NT2/D1 (cell line): ENCODE measurements at regions not wholly inside any gene's neighbourhood (a gene's known extent, or its start where the extent isn't known, plus 50 kb on each side); places are given as distances from the start of the nearest gene placed in this dataset.

Experiments
- DNase-seq: peaks from one replicate; pipeline ENCODE4 v3.0.0-alpha.2; 2011; ENCODE audit warnings: low read depth, low spot score
- H3K27me3 ChIP-seq: 2 replicates; pipeline ENCODE4 v1.6.0; 2011; ENCODE audit warnings: mild to moderate bottlenecking; ENCODE audit not compliant: insufficient read length, insufficient read depth
- H3K36me3 ChIP-seq: 2 replicates; pipeline ENCODE4 v1.6.1; 2011; ENCODE audit warnings: mild to moderate bottlenecking, low read length, mixed read lengths; ENCODE audit not compliant: insufficient read depth, insufficient read length
- H3K4me1 ChIP-seq: 2 replicates; pipeline ENCODE4 v1.5.1; 2011; ENCODE audit not compliant: insufficient read depth, insufficient read length
- H3K4me3 ChIP-seq: 2 replicates; pipeline ENCODE4 v1.5.1; 2011; ENCODE audit warnings: low read depth; ENCODE audit not compliant: insufficient read length
- H3K9ac ChIP-seq: 2 replicates; pipeline ENCODE4 v1.6.0; 2011; ENCODE audit warnings: low read depth; ENCODE audit not compliant: insufficient read length
- H3K9me3 ChIP-seq: 2 replicates; pipeline ENCODE4 v1.5.1; 2011; ENCODE audit warnings: mild to moderate bottlenecking, low read length; ENCODE audit not compliant: insufficient read depth
- SUZ12 ChIP-seq: IDR thresholded peaks from 2 replicates; pipeline ENCODE4 v1.6.1; 2011; ENCODE audit not compliant: insufficient read length, insufficient read depth; ENCODE audit errors: extremely low read depth
- YY1 ChIP-seq: IDR thresholded peaks from 2 replicates; pipeline ENCODE4 v1.6.1; 2011; ENCODE audit not compliant: insufficient read length, insufficient read depth
- ZNF274 ChIP-seq: IDR thresholded peaks from 2 replicates; pipeline ENCODE4 v1.6.1; 2011; ENCODE audit warnings: mild to moderate bottlenecking, low read depth, low read length

- Histone ChIP-seq H3K4me1 (no peaks in the 10 kb centered on the region), H3K9ac (no peak overlapping the region)
Measured at GRCh38 chr5:128826275-128826674, 139.0 kb upstream of the SLC27A6 start.

GRCh38 chr5:128836571-128836970, 128.7 kb upstream of the SLC27A6 start:
- no peaks in the 10 kb centered on the region for H3K4me1 ChIP-seq
- no peaks in the 10 kb centered on the region for H3K36me3 ChIP-seq
- TF ChIP-seq ZNF274: no peak
- no peak for TF ChIP-seq YY1
- TF ChIP-seq SUZ12: no peak
- H3K4me3 ChIP-seq: no peak overlapping the region
- DNase-seq: no peak
- H3K9ac ChIP-seq: no peak overlapping the region
- no peaks in the 10 kb centered on the region for H3K9me3 ChIP-seq
- no peaks in the 10 kb centered on the region for H3K27me3 ChIP-seq

More at GRCh38 chr5:128826275-128826674, 139.0 kb upstream of the SLC27A6 start:
- H3K27me3 ChIP-seq: no peaks in the 10 kb centered on the region
- TF ChIP-seq SUZ12 (no peak), YY1 (no peak), ZNF274 (no peak)
- no peak overlapping the region for H3K4me3 ChIP-seq
- no peaks in the 10 kb centered on the region for H3K9me3 ChIP-seq
- DNase-seq: no peak
- H3K36me3 ChIP-seq: no peaks in the 10 kb centered on the region

GRCh38 chr5:128838623-128839022, 126.7 kb upstream of the SLC27A6 start:
- Histone ChIP-seq H3K4me3 (no peak overlapping the region), H3K27me3 (no peaks in the 10 kb centered on the region), H3K9ac (no peak overlapping the region), H3K36me3 (no peaks in the 10 kb centered on the region), H3K4me1 (no peaks in the 10 kb centered on the region), H3K9me3 (no peaks in the 10 kb centered on the region)
- TF ChIP-seq ZNF274 (no peak), YY1 (no peak), SUZ12 (no peak)
- DNase-seq: no peak

- no peak for TF ChIP-seq ZNF274
- TF ChIP-seq SUZ12: no peak
- TF ChIP-seq YY1: no peak
- Histone ChIP-seq H3K9ac (no peak overlapping the region), H3K4me3 (no peak overlapping the region), H3K27me3 (no peaks in the 10 kb centered on the region), H3K4me1 (no peaks in the 10 kb centered on the region), H3K9me3 (no peaks in the 10 kb centered on the region), H3K36me3 (no peaks in the 10 kb centered on the region)
- no peak for DNase-seq
Measured at GRCh38 chr5:128842241-128842640, 123.0 kb upstream of the SLC27A6 start.

- Histone ChIP-seq H3K4me3 (no peak overlapping the region), H3K27me3 (no peaks in the 10 kb centered on the region), H3K36me3 (no peaks in the 10 kb centered on the region), H3K9me3 (no peaks in the 10 kb centered on the region), H3K4me1 (no peaks in the 10 kb centered on the region), H3K9ac (no peak overlapping the region)
- TF ChIP-seq YY1 (no peak), SUZ12 (no peak)
- DNase-seq: peak; percentile 5
Measured at GRCh38 chr5:128844354-128844923, 120.8 kb upstream of the SLC27A6 start.

- Histone ChIP-seq H3K9ac (no peak overlapping the region), H3K4me1 (no peaks in the 10 kb centered on the region), H3K4me3 (no peak overlapping the region), H3K9me3 (no peaks in the 10 kb centered on the region; the same call in 1 of the 2 replicates), H3K27me3 (no peaks in the 10 kb centered on the region), H3K36me3 (no peaks in the 10 kb centered on the region)
- TF ChIP-seq ZNF274 (no peak), SUZ12 (no peak), YY1 (no peak)
- no peak for DNase-seq
Measured at GRCh38 chr5:128850049-128850448, 115.2 kb upstream of the SLC27A6 start.

- no peak overlapping the region for H3K4me3 ChIP-seq
- H3K9me3 ChIP-seq: no peaks in the 10 kb centered on the region; the same call in 1 of the 2 replicates
- no peaks in the 10 kb centered on the region for H3K36me3 ChIP-seq
- H3K4me1 ChIP-seq: no peaks in the 10 kb centered on the region
- TF ChIP-seq ZNF274 (no peak), YY1 (no peak), SUZ12 (no peak)
- H3K27me3 ChIP-seq: no peaks in the 10 kb centered on the region
- no peak for DNase-seq
- no peak overlapping the region for H3K9ac ChIP-seq
Measured at GRCh38 chr5:128854931-128855330, 110.4 kb upstream of the SLC27A6 start.

- TF ChIP-seq SUZ12: no peak
- TF ChIP-seq YY1: no peak
- TF ChIP-seq ZNF274: no peak
- no peak overlapping the region for H3K9ac ChIP-seq
- no peak for DNase-seq
- no peaks in the 10 kb centered on the region for H3K4me1 ChIP-seq
- no peaks in the 10 kb centered on the region for H3K36me3 ChIP-seq
- no peak overlapping the region for H3K4me3 ChIP-seq
- H3K9me3 ChIP-seq: no peaks in the 10 kb centered on the region
- no peaks in the 10 kb centered on the region for H3K27me3 ChIP-seq
Measured at GRCh38 chr5:128857076-128857677, 108.1 kb upstream of the SLC27A6 start.
